ENCODE measurements at regions not wholly inside any gene's neighbourhood (a gene's known extent, or its start where the extent isn't known, plus 50 kb on each side); places are given as distances from the start of the nearest gene placed in this dataset.

DNA sequence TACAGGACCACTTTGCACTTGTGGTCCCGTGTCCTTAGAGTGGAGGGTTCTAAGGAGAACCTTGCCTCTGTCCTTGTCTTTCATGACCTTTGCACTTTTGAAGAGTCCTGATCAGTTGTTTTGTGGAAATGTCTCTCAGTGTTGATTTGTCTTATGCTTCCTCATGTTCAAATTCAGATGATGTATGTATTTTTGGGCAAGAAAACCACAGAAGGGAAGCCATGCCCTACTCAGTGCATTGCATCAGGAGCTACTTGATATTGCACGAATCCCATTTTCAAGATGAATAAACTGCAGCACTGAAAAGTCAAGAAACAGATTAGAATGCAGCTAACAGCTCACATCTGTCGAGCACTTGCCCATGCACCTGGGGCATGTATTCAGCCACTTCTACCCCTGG is 152.2 kb downstream of the INHBB start:
- no peak overlapping the region for H3K4me3 ChIP-seq (ENCODE audit: low read length)

DNA sequence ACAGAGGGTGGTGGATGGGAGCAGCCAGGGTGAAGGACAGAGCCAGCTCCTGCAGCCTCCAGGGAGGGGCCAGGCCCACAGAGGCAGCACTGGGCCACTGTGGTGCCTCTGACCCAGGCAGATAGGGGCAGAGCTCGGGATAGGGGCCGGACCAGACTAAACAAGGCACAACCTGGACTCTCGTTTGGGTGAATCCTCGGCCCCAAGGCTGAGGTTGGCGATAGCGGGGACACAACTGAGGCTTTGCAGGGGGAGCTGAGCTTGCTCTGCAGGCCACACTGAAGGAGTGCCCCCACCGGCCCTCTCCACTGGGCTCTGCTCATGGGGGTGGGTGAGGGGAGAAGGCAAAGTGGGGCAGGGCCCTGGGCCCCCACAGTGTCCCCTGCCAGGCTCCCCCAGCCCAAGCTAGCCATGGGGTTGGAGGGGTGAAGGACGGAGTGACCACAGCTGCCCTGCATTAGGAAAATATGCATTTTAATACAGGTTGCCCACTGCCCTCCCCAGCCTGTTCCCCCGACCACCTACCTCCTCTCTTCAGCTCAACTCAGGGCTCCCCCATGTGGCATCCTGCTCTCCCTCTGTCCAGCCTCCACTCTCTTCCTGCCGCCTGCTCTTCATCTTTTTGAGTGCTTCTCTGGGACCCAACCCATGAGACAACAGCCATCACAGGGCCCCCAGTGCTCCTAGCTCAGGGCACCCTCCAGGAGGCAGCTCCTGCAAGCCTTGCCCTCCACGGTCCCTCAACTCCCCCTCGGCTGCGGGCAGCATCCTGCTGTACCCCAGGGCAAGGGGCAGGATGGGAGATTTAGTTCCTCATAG is 152.8 kb downstream of the INHBB start:
- peaks cover 51% of the 10 kb centered on the region for H3K27me3 ChIP-seq (ENCODE audit: insufficient read depth, low read length)
- H3K27ac ChIP-seq (ENCODE audit: low read length) = no peak overlapping the region
- H3K4me1 ChIP-seq (ENCODE audit: insufficient read depth, low read length) = no peaks in the 10 kb centered on the region
- no peaks in the 10 kb centered on the region for H3K9me3 ChIP-seq (ENCODE audit: insufficient read depth, low read depth, low read length)
- no peak overlapping the region for H3K9ac ChIP-seq (ENCODE audit: low read depth, low read length)
- no peak overlapping the region for H3K4me3 ChIP-seq (ENCODE audit: low read length)
- H3K36me3 ChIP-seq (ENCODE audit: insufficient read depth, low read depth, low read length) = no peaks in the 10 kb centered on the region

More for the DNA sequence above, 152.2 kb downstream of the INHBB start:
- Histone ChIP-seq H3K27me3 (ENCODE audit: insufficient read depth, low read length) (peaks cover 51% of the 10 kb centered on the region), H3K9me3 (ENCODE audit: insufficient read depth, low read depth, low read length) (no peaks in the 10 kb centered on the region), H3K36me3 (ENCODE audit: insufficient read depth, low read depth, low read length) (no peaks in the 10 kb centered on the region), H3K27ac (ENCODE audit: low read length) (no peak overlapping the region), H3K4me1 (ENCODE audit: insufficient read depth, low read length) (no peaks in the 10 kb centered on the region), H3K9ac (ENCODE audit: low read depth, low read length) (no peak overlapping the region)

GRCh38 chr2:120499784-120500495 is 154.0 kb downstream of the INHBB start:
- Histone ChIP-seq H3K27ac (ENCODE audit: low read length) (no peak overlapping the region), H3K4me1 (ENCODE audit: insufficient read depth, low read length) (no peaks in the 10 kb centered on the region), H3K36me3 (ENCODE audit: insufficient read depth, low read depth, low read length) (no peaks in the 10 kb centered on the region), H3K9me3 (ENCODE audit: insufficient read depth, low read depth, low read length) (no peaks in the 10 kb centered on the region), H3K27me3 (ENCODE audit: insufficient read depth, low read length) (peaks cover 48% of the 10 kb centered on the region), H3K4me3 (ENCODE audit: low read length) (no peak overlapping the region), H3K9ac (ENCODE audit: low read depth, low read length) (no peak overlapping the region)

DNA sequence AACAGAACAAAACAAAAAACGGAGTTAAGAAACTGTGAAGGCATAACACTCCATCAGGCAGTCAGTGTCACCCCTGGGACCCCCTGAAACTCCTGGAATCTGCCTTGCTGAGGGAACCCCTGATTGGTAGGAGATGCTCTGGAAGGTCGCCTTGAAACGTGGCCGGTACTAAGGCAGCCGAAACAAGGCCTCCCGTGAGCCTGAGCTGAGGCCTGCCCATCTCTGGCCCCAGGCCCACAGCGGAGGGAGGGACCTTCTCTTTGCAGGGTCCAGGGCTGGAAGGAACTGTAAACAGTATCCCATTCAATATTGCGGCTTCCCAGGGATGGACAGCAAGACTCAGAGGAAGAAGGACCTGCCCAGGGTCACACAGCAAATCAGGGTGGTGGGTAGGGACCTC is 155.7 kb downstream of the INHBB start:
- peaks cover 52% of the 10 kb centered on the region for H3K27me3 ChIP-seq (ENCODE audit: insufficient read depth, low read length)
- no peak overlapping the region for H3K9ac ChIP-seq (ENCODE audit: low read depth, low read length)
- no peaks in the 10 kb centered on the region for H3K4me1 ChIP-seq (ENCODE audit: insufficient read depth, low read length)
- no peak overlapping the region for H3K27ac ChIP-seq (ENCODE audit: low read length)
- no peaks in the 10 kb centered on the region for H3K36me3 ChIP-seq (ENCODE audit: insufficient read depth, low read depth, low read length)
- no peak overlapping the region for H3K4me3 ChIP-seq (ENCODE audit: low read length)
- no peaks in the 10 kb centered on the region for H3K9me3 ChIP-seq (ENCODE audit: insufficient read depth, low read depth, low read length)

DNA sequence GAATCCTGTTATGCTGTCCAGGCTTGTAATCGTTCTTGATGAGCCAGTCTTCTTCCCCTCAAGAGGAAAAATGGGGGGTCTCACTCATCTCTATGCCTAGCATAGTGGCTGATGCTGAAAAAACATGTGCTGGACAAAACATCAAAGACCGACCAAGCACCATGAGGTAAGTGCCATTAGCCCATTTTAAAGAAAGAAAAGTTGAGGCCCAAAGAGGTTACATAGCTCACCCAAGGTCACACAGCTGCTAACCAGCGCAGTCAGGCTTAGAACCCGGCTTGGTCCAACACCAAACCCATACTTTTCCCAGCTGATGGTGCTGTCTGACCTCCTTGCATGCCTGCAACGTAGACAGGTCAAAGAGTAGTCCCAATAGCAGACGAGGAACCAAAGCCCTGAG is 156.4 kb downstream of the INHBB start:
- Histone ChIP-seq H3K27me3 (ENCODE audit: insufficient read depth, low read length) (peaks cover 52% of the 10 kb centered on the region), H3K9ac (ENCODE audit: low read depth, low read length) (no peak overlapping the region), H3K4me3 (ENCODE audit: low read length) (no peak overlapping the region)

GRCh38 chr2:120502761-120503160 is 156.8 kb downstream of the INHBB start:
- Histone ChIP-seq H3K36me3 (ENCODE audit: insufficient read depth, low read depth, low read length) (no peaks in the 10 kb centered on the region), H3K9ac (ENCODE audit: low read depth, low read length) (no peak overlapping the region), H3K27ac (ENCODE audit: low read length) (no peak overlapping the region), H3K4me3 (ENCODE audit: low read length) (no peak overlapping the region), H3K9me3 (ENCODE audit: insufficient read depth, low read depth, low read length) (no peaks in the 10 kb centered on the region), H3K4me1 (ENCODE audit: insufficient read depth, low read length) (no peaks in the 10 kb centered on the region), H3K27me3 (ENCODE audit: insufficient read depth, low read length) (peaks cover 54% of the 10 kb centered on the region)

More for the DNA sequence above, 156.4 kb downstream of the INHBB start:
- Histone ChIP-seq H3K36me3 (ENCODE audit: insufficient read depth, low read depth, low read length) (no peaks in the 10 kb centered on the region), H3K9me3 (ENCODE audit: insufficient read depth, low read depth, low read length) (no peaks in the 10 kb centered on the region), H3K27ac (ENCODE audit: low read length) (no peak overlapping the region), H3K4me1 (ENCODE audit: insufficient read depth, low read length) (no peaks in the 10 kb centered on the region)

- H3K9ac ChIP-seq (ENCODE audit: low read depth, low read length) = no peak overlapping the region
- H3K4me3 ChIP-seq (ENCODE audit: low read length) = no peak overlapping the region
- H3K27me3 ChIP-seq (ENCODE audit: insufficient read depth, low read length) = peaks cover 50% of the 10 kb centered on the region
Observed at GRCh38 chr2:120503206-120503792, 157.4 kb downstream of the INHBB start.

GRCh38 chr2:120503793-120504571 is 158.0 kb downstream of the INHBB start:
- no peaks in the 10 kb centered on the region for H3K9me3 ChIP-seq (ENCODE audit: insufficient read depth, low read depth, low read length)
- H3K4me1 ChIP-seq (ENCODE audit: insufficient read depth, low read length) = no peaks in the 10 kb centered on the region
- H3K27me3 ChIP-seq (ENCODE audit: insufficient read depth, low read length) = peaks cover 48% of the 10 kb centered on the region
- no peak overlapping the region for H3K9ac ChIP-seq (ENCODE audit: low read depth, low read length)
- H3K36me3 ChIP-seq (ENCODE audit: insufficient read depth, low read depth, low read length) = no peaks in the 10 kb centered on the region
- no peak overlapping the region for H3K4me3 ChIP-seq (ENCODE audit: low read length)
- H3K27ac ChIP-seq (ENCODE audit: low read length) = no peak overlapping the region

More at GRCh38 chr2:120503206-120503792, 157.4 kb downstream of the INHBB start:
- no peaks in the 10 kb centered on the region for H3K36me3 ChIP-seq (ENCODE audit: insufficient read depth, low read depth, low read length)
- H3K9me3 ChIP-seq (ENCODE audit: insufficient read depth, low read depth, low read length) = no peaks in the 10 kb centered on the region
- H3K27ac ChIP-seq (ENCODE audit: low read length) = no peak overlapping the region
- no peaks in the 10 kb centered on the region for H3K4me1 ChIP-seq (ENCODE audit: insufficient read depth, low read length)

- no peaks in the 10 kb centered on the region for H3K4me1 ChIP-seq (ENCODE audit: insufficient read depth, low read length)
- H3K4me3 ChIP-seq (ENCODE audit: low read length) = no peak overlapping the region
- H3K27me3 ChIP-seq (ENCODE audit: insufficient read depth, low read length) = peaks cover 37% of the 10 kb centered on the region
- H3K27ac ChIP-seq (ENCODE audit: low read length) = no peak overlapping the region
- H3K9ac ChIP-seq (ENCODE audit: low read depth, low read length) = no peak overlapping the region
- no peaks in the 10 kb centered on the region for H3K36me3 ChIP-seq (ENCODE audit: insufficient read depth, low read depth, low read length)
- H3K9me3 ChIP-seq (ENCODE audit: insufficient read depth, low read depth, low read length) = no peaks in the 10 kb centered on the region
Observed at GRCh38 chr2:120504936-120505705, 159.2 kb downstream of the INHBB start.

- Histone ChIP-seq H3K9me3 (ENCODE audit: insufficient read depth, low read depth, low read length) (no peaks in the 10 kb centered on the region), H3K4me1 (ENCODE audit: insufficient read depth, low read length) (no peaks in the 10 kb centered on the region), H3K9ac (ENCODE audit: low read depth, low read length) (no peak overlapping the region), H3K4me3 (ENCODE audit: low read length) (no peak overlapping the region), H3K27me3 (ENCODE audit: insufficient read depth, low read length) (peaks cover 51% of the 10 kb centered on the region), H3K27ac (ENCODE audit: low read length) (no peak overlapping the region), H3K36me3 (ENCODE audit: insufficient read depth, low read depth, low read length) (no peaks in the 10 kb centered on the region)
Observed at GRCh38 chr2:120508567-120509041, 162.7 kb downstream of the INHBB start.

All from iPS-20b (cell line).